ENCODE measurements at regions not wholly inside any gene's neighbourhood (a gene's known extent, or its start where the extent isn't known, plus 50 kb on each side); places are given as distances from the start of the nearest gene placed in this dataset.

- TF ChIP-seq CTCF (IDR thresholded peaks at IDR 0.05; ENCODE audit: poor library complexity) (no peak), EZH2 (IDR thresholded peaks at IDR 0.05; ENCODE audit: borderline replicate concordance) (no peak)
Measured at GRCh38 chr18:8546677-8547076, 62.6 kb upstream of the RAB12 start.
